Brain microvascular endothelial cell (primary cell): ENCODE measurements at regions not wholly inside any gene's neighbourhood (a gene's known extent, or its start where the extent isn't known, plus 50 kb on each side); places are given as distances from the start of the nearest gene placed in this dataset.

Experiments used
- DNase-seq: peaks from one replicate; pipeline ENCODE4 v3.0.0-alpha.2; 2020
- H3K27ac ChIP-seq: fragments of 250-450 bp; sonication (Bioruptor Pico); 2 replicates; pipeline ENCODE4 v1.5.1; 2020; ENCODE audit warnings: mild to moderate bottlenecking, moderate library complexity
- H3K27me3 ChIP-seq: fragments of 250-450 bp; sonication (Bioruptor Pico); replicated peaks from 2 replicates; pipeline ENCODE4 v1.5.1; 2020; ENCODE audit warnings: mild to moderate bottlenecking
- H3K36me3 ChIP-seq: fragments of 250-450 bp; sonication (Bioruptor Pico); replicated peaks from 2 replicates; pipeline ENCODE4 v1.5.1; 2020; ENCODE audit warnings: mild to moderate bottlenecking
- H3K4me3 ChIP-seq: 2 replicates; pipeline ENCODE4 v1.5.1; 2011; ENCODE audit warnings: low read depth, mild to moderate bottlenecking, control low read depth, low read length, moderate library complexity
- CTCF ChIP-seq: IDR thresholded peaks from 2 replicates; pipeline ENCODE4 v1.5.1; 2011; ENCODE audit warnings: low read depth, mild to moderate bottlenecking, moderate library complexity, low read length, control low read depth, inconsistent platforms; ENCODE audit errors: missing control alignments
- in situ Hi-C: cut with HindIII; loops from 2 replicates; pipeline ENCODE4 v1.10.0; 2017; ENCODE audit warnings: low sequenced_read_pairs, low pct_ligation_motif_present

GRCh38 chr17:77426676-77427386 lies 286.1 kb downstream of the SEC14L1 start:
- no peaks in the 10 kb centered on the region for H3K36me3 ChIP-seq
- in situ Hi-C loops: no loop called here
- DNase-seq: no peak
- H3K27ac ChIP-seq: peak overlapping the region; percentile 88
- H3K4me3 ChIP-seq: no peak overlapping the region
- no peak for TF ChIP-seq CTCF
- H3K27me3 ChIP-seq: no peaks in the 10 kb centered on the region

- H3K36me3 ChIP-seq: no peaks in the 10 kb centered on the region
- in situ Hi-C loops: no loop called here
- no peak overlapping the region for H3K4me3 ChIP-seq
- H3K27me3 ChIP-seq: no peaks in the 10 kb centered on the region
- TF ChIP-seq CTCF: no peak
- H3K27ac ChIP-seq: peak overlapping the region; percentile 88
- DNase-seq: peak; percentile 81
These were observed 286.7 kb downstream of the SEC14L1 start for GRCh38 chr17:77427391-77427991.

GRCh38 chr17:77428020-77428748 lies 287.4 kb downstream of the SEC14L1 start:
- no peak for TF ChIP-seq CTCF
- in situ Hi-C loops: no loop called here
- no peak for DNase-seq
- no peaks in the 10 kb centered on the region for H3K27me3 ChIP-seq
- H3K27ac ChIP-seq: peak overlapping the region; percentile 88
- no peaks in the 10 kb centered on the region for H3K36me3 ChIP-seq
- H3K4me3 ChIP-seq: no peak overlapping the region

- no peaks in the 10 kb centered on the region for H3K36me3 ChIP-seq
- TF ChIP-seq CTCF: no peak
- DNase-seq: no peak
- peak overlapping the region; percentile 60 for H3K27ac ChIP-seq
- no peak overlapping the region for H3K4me3 ChIP-seq
- in situ Hi-C loops: no loop called here
- no peaks in the 10 kb centered on the region for H3K27me3 ChIP-seq
These were observed 288.1 kb downstream of the SEC14L1 start for GRCh38 chr17:77428749-77429368.

- Histone ChIP-seq H3K36me3 (no peaks in the 10 kb centered on the region), H3K27me3 (no peaks in the 10 kb centered on the region), H3K27ac (peak overlapping the region; percentile 60), H3K4me3 (no peak overlapping the region)
- in situ Hi-C loops: no loop called here
- DNase-seq: no peak
- TF ChIP-seq CTCF: no peak
These were observed 288.7 kb downstream of the SEC14L1 start for GRCh38 chr17:77429369-77429968.
